Hepatocyte (in vitro differentiated cells): ENCODE measurements at regions not wholly inside any gene's neighbourhood (a gene's known extent, or its start where the extent isn't known, plus 50 kb on each side); places are given as distances from the start of the nearest gene placed in this dataset.
"Not testable (repeated sequence)": the region's sequence is repeated elsewhere in the genome, so short reads cannot be mapped to it uniquely, and the experiment has no call there.

Experiments
- DNase-seq: peaks from one replicate; pipeline ENCODE4 v3.0.0-alpha.2; 2016; ENCODE audit warnings: low spot score
- H2AFZ ChIP-seq: fragments of 200-600 bp; sonication (generic); 2 replicates; pipeline ENCODE4 v1.6.0; 2016; ENCODE audit warnings: antibody characterized with exemption, mild to moderate bottlenecking
- H3K27ac ChIP-seq: fragments of 200-600 bp; sonication (generic); 2 replicates; pipeline ENCODE4 v1.5.1; 2016; ENCODE audit warnings: mild to moderate bottlenecking
- H3K27me3 ChIP-seq: fragments of 200-600 bp; sonication (generic); 2 replicates; pipeline ENCODE4 v1.6.1; 2016
- H3K36me3 ChIP-seq: fragments of 200-600 bp; sonication (generic); replicated peaks from 2 replicates; pipeline ENCODE4 v1.5.1; 2016; ENCODE audit warnings: low read depth; ENCODE audit not compliant: insufficient read depth
- H3K4me1 ChIP-seq: fragments of 200-600 bp; sonication (generic); 2 replicates; pipeline ENCODE4 v1.5.1; 2016; ENCODE audit warnings: mild to moderate bottlenecking, moderate library complexity; ENCODE audit not compliant: insufficient read depth
- H3K4me2 ChIP-seq: fragments of 200-600 bp; sonication (generic); 2 replicates; pipeline ENCODE4 v1.6.0; 2016
- H3K4me3 ChIP-seq: fragments of 200-600 bp; sonication (generic); 2 replicates; pipeline ENCODE4 v1.5.1; 2016; ENCODE audit warnings: mild to moderate bottlenecking
- H3K79me2 ChIP-seq: fragments of 200-600 bp; sonication (generic); 2 replicates; pipeline ENCODE4 v1.6.0; 2017; ENCODE audit warnings: mild to moderate bottlenecking
- H3K9me2 ChIP-seq: fragments of 200-600 bp; sonication (generic); replicated peaks from 2 replicates; pipeline ENCODE4 v1.6.0; 2017; ENCODE audit warnings: mild to moderate bottlenecking; ENCODE audit not compliant: insufficient read depth
- H3K9me3 ChIP-seq: fragments of 200-600 bp; sonication (generic); 2 replicates; pipeline ENCODE4 v1.5.1; 2016; ENCODE audit warnings: low read depth, mild to moderate bottlenecking
- H4K20me1 ChIP-seq: fragments of 200-600 bp; sonication (generic); 2 replicates; pipeline ENCODE4 v1.6.0; 2016; ENCODE audit warnings: mild to moderate bottlenecking; ENCODE audit not compliant: insufficient read depth, poor library complexity, severe bottlenecking
- CTCF ChIP-seq: fragments of 200-600 bp; sonication (generic); IDR thresholded peaks from 2 replicates; pipeline ENCODE4 v1.5.1; 2016; ENCODE audit warnings: antibody characterized with exemption, mild to moderate bottlenecking; ENCODE audit not compliant: poor library complexity
- EZH2 ChIP-seq: fragments of 200-600 bp; sonication (generic); IDR thresholded peaks from 2 replicates; pipeline ENCODE4 v1.6.1; 2016; ENCODE audit warnings: antibody characterized with exemption, mild to moderate bottlenecking, borderline replicate concordance
- EZH2phosphoT487 ChIP-seq: fragments of 200-600 bp; sonication (generic); IDR thresholded peaks from one replicate; pipeline ENCODE4 v1.6.1; 2018; ENCODE audit warnings: antibody characterized with exemption, mild to moderate bottlenecking, low read depth, moderate library complexity; ENCODE audit not compliant: unreplicated experiment, severe bottlenecking
- WGBS: methylation state at CpG from one replicate; pipeline ENCODE4 v1.1.6; 2016; ENCODE audit warnings: low lambda C conversion rate; ENCODE audit errors: missing lambda C conversion rate; 5-methylcytosine and 5-hydroxymethylcytosine counted together

GRCh38 chr6:86079938-86080337 is 437.3 kb upstream of the SYNCRIP start:
- Histone ChIP-seq H3K9me2 (no peaks in the 10 kb centered on the region), H3K4me1 (no peaks in the 10 kb centered on the region), H2AFZ (no peak overlapping the region), H3K27me3 (no peaks in the 10 kb centered on the region), H3K4me2 (no peak overlapping the region), H3K27ac (no peak overlapping the region), H3K9me3 (no peaks in the 10 kb centered on the region), H3K79me2 (no peaks in the 10 kb centered on the region), H3K36me3 (no peaks in the 10 kb centered on the region), H3K4me3 (no peak overlapping the region), H4K20me1 (no peaks in the 10 kb centered on the region)
- no peak for TF ChIP-seq EZH2
- no peak for TF ChIP-seq EZH2phosphoT487
- no peak for TF ChIP-seq CTCF
- 50% methylated on average over 1 of the region's 1 CpG for WGBS
- DNase-seq = no peak

GRCh38 chr6:86070151-86070550 is 427.5 kb upstream of the SYNCRIP start:
- no peak overlapping the region for H3K4me3 ChIP-seq
- H3K4me1 ChIP-seq = no peaks in the 10 kb centered on the region
- H4K20me1 ChIP-seq = no peaks in the 10 kb centered on the region
- no peaks in the 10 kb centered on the region for H3K27me3 ChIP-seq
- no peak overlapping the region for H3K4me2 ChIP-seq
- H3K9me3 ChIP-seq = no peaks in the 10 kb centered on the region
- H3K27ac ChIP-seq = no peak overlapping the region
- H2AFZ ChIP-seq = no peak overlapping the region
- DNase-seq = no peak
- no peaks in the 10 kb centered on the region for H3K36me3 ChIP-seq
- no peaks in the 10 kb centered on the region for H3K9me2 ChIP-seq
- H3K79me2 ChIP-seq = no peaks in the 10 kb centered on the region
- TF ChIP-seq CTCF (no peak), EZH2 (no peak), EZH2phosphoT487 (no peak)

GRCh38 chr6:86065002-86065401 is 422.3 kb upstream of the SYNCRIP start:
- H3K27ac ChIP-seq, H3K4me2 ChIP-seq, H4K20me1 ChIP-seq, H3K4me3 ChIP-seq, H3K36me3 ChIP-seq, H3K9me2 ChIP-seq, H3K27me3 ChIP-seq, H2AFZ ChIP-seq, H3K79me2 ChIP-seq, DNase-seq, H3K4me1 ChIP-seq, H3K9me3 ChIP-seq: not testable (repeated sequence)
- WGBS = 89% methylated on average over 3 of the region's 3 CpGs

- not testable (repeated sequence) for H3K79me2 ChIP-seq, H3K4me3 ChIP-seq, H3K27ac ChIP-seq, H3K36me3 ChIP-seq, H3K9me2 ChIP-seq, H4K20me1 ChIP-seq, H3K4me1 ChIP-seq, H3K4me2 ChIP-seq, H3K27me3 ChIP-seq, DNase-seq, H3K9me3 ChIP-seq, H2AFZ ChIP-seq
- WGBS = 76% methylated on average over 18 of the region's 18 CpGs
Measured at GRCh38 chr6:86057293-86057980, 414.8 kb upstream of the SYNCRIP start.

- Histone ChIP-seq H2AFZ (no peak overlapping the region), H3K79me2 (no peaks in the 10 kb centered on the region), H3K4me2 (no peak overlapping the region), H3K27ac (no peak overlapping the region), H3K4me3 (no peak overlapping the region), H3K27me3 (no peaks in the 10 kb centered on the region), H3K9me3 (no peaks in the 10 kb centered on the region), H3K36me3 (no peaks in the 10 kb centered on the region), H4K20me1 (no peaks in the 10 kb centered on the region), H3K4me1 (no peaks in the 10 kb centered on the region), H3K9me2 (no peaks in the 10 kb centered on the region)
- no peak for DNase-seq
- no peak for TF ChIP-seq CTCF
- TF ChIP-seq EZH2 = no peak
- TF ChIP-seq EZH2phosphoT487 = no peak
Measured at GRCh38 chr6:86045038-86045437, 402.4 kb upstream of the SYNCRIP start.
